ENCODE measurements at regions not wholly inside any gene's neighbourhood (a gene's known extent, or its start where the extent isn't known, plus 50 kb on each side); places are given as distances from the start of the nearest gene placed in this dataset.

- no peak overlapping the region for H3K27ac ChIP-seq
- TF ChIP-seq ZFX (IDR thresholded peaks at IDR 0.05; ENCODE audit: borderline replicate concordance), result no peak
- TF ChIP-seq CTCF (IDR thresholded peaks at IDR 0.05), result no peak
These were observed 56.3 kb upstream of the PIRT start for GRCh38 chr17:10894220-10894619.

- H3K27ac ChIP-seq, result no peak overlapping the region
- no peak for TF ChIP-seq CTCF (IDR thresholded peaks at IDR 0.05)
- TF ChIP-seq ZFX (IDR thresholded peaks at IDR 0.05; ENCODE audit: borderline replicate concordance), result no peak
These were observed 51.0 kb upstream of the PIRT start for GRCh38 chr17:10888858-10889257.

Measured in 22Rv1 (cell line).